Naive thymus-derived CD8-positive, alpha-beta T cell (primary cell): ENCODE measurements at regions not wholly inside any gene's neighbourhood (a gene's known extent, or its start where the extent isn't known, plus 50 kb on each side); places are given as distances from the start of the nearest gene placed in this dataset.

Experiments
- ATAC-seq, 2 donors: fragments of 150-1000 bp; cut with Tn5 transposase in 1 of 2; sonication (Bioruptor Pico), chemical (Tn5 transposase) in 1 of 2; 1 replicate in 1 of 2; 2 replicates in 1 of 2; pipeline ENCODE4 v1.10.0; 2021; ENCODE audit warnings: mild to moderate bottlenecking in 2 of 2, moderate library complexity in 2 of 2
- POLR2A ChIA-PET: fragments of 350-600 bp; sonication (Branson Sonifier 250); formaldehyde crosslinking; loops from one replicate; lab custom pipeline; 2021; ENCODE audit warnings: antibody characterized with exemption; lab: Charles Lee
- DNase-seq, 10 donors: peaks; one replicate each; pipeline versions ENCODE4 v3.0.0 to v3.0.0-alpha.2; 2020 to 2022
- H3K27ac Mint-ChIP-seq, 10 donors: one replicate each; pipeline ENCODE4 v1.8.0; 2020 to 2022; ENCODE audit warnings: mild to moderate bottlenecking in 10 of 10, mixed read lengths in 10 of 10, moderate library complexity in 4 of 10, inconsistent platforms in 1 of 10
- H3K27me3 Mint-ChIP-seq, 5 donors: one replicate each; pipeline ENCODE4 v1.8.0; 2021 to 2022; ENCODE audit warnings: mixed read lengths in 5 of 5
- H3K36me3 Mint-ChIP-seq, 3 donors: one replicate each; pipeline ENCODE4 v1.8.0; 2020 to 2022; ENCODE audit warnings: mixed read lengths in 3 of 3, mild to moderate bottlenecking in 2 of 3, inconsistent platforms in 1 of 3
- H3K4me1 Mint-ChIP-seq, 4 donors: one replicate each; pipeline ENCODE4 v1.8.0; 2021 to 2022; ENCODE audit warnings: mixed read lengths in 4 of 4
- H3K4me3 Mint-ChIP-seq, 10 donors: one replicate each; pipeline ENCODE4 v1.8.0; 2020 to 2022; ENCODE audit warnings: mild to moderate bottlenecking in 10 of 10, mixed read lengths in 10 of 10, moderate library complexity in 6 of 10, inconsistent platforms in 1 of 10
- H3K9me3 Mint-ChIP-seq, 9 donors: one replicate each; pipeline ENCODE4 v1.8.0; 2020 to 2022; ENCODE audit warnings: mixed read lengths in 9 of 9, mild to moderate bottlenecking in 3 of 9, inconsistent platforms in 1 of 9, moderate library complexity in 1 of 9

- DNase-seq: no peak
- Mint-ChIP-seq H3K27me3 (no peaks in the 10 kb centered on the region), H3K27ac (no peak overlapping the region), H3K4me3 (no peak overlapping the region), H3K36me3 (no peaks in the 10 kb centered on the region), H3K9me3 (peaks cover 5 to 24% (median 15%) of the 10 kb centered on the region in 9 donors), H3K4me1 (no peaks in the 10 kb centered on the region)
- ATAC-seq: no peak
- POLR2A ChIA-PET: no interaction called here
Observed at GRCh38 chr1:189463166-189463565, 1014.5 kb downstream of the BRINP3 start.

DNA sequence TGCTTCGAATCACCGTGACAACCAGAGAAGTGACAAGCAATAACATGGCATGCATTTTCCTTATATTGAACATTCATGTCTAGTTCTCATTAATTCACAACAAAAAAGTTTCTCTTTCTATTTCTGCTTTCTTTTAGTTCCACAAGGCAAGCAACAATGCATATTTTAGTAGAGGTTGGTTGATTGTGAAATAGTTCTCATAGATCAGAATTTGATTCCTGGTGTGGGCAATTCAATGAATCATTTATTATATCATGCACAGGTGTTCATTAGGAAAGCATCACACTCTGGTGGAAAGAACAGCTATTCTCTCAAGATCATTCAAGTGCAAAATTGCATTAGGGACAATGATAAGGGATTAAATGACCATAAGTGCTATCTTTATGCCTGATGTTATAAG, 980.9 kb downstream of the BRINP3 start:
- no peak for DNase-seq
- Mint-ChIP-seq H3K36me3 (no peaks in the 10 kb centered on the region), H3K27me3 (no peaks in the 10 kb centered on the region), H3K9me3 (peaks cover 0 to 29% (median 7%) of the 10 kb centered on the region in 9 donors), H3K4me1 (no peaks in the 10 kb centered on the region), H3K27ac (no peak overlapping the region), H3K4me3 (no peak overlapping the region)
- ATAC-seq: no peak
- POLR2A ChIA-PET: no interaction called here

- H3K4me3 Mint-ChIP-seq: no peak overlapping the region
- H3K36me3 Mint-ChIP-seq: no peaks in the 10 kb centered on the region
- no peak for ATAC-seq
- POLR2A ChIA-PET: no interaction called here
- no peak for DNase-seq
- no peak overlapping the region for H3K27ac Mint-ChIP-seq
- no peaks in the 10 kb centered on the region for H3K27me3 Mint-ChIP-seq
- H3K4me1 Mint-ChIP-seq: no peaks in the 10 kb centered on the region
- H3K9me3 Mint-ChIP-seq: peaks cover 0 to 27% (median 7%) of the 10 kb centered on the region in 9 donors
Observed at GRCh38 chr1:189499736-189500135, 977.9 kb downstream of the BRINP3 start.

- Mint-ChIP-seq H3K27me3 (no peaks in the 10 kb centered on the region), H3K27ac (no peak overlapping the region), H3K36me3 (no peaks in the 10 kb centered on the region), H3K4me1 (no peaks in the 10 kb centered on the region), H3K9me3 (peaks cover 0 to 37% (median 9%) of the 10 kb centered on the region in 9 donors), H3K4me3 (no peak overlapping the region)
- DNase-seq (no peak), ATAC-seq (no peak)
- POLR2A ChIA-PET: no interaction called here
Observed at GRCh38 chr1:189500778-189501177, 976.9 kb downstream of the BRINP3 start.

DNA sequence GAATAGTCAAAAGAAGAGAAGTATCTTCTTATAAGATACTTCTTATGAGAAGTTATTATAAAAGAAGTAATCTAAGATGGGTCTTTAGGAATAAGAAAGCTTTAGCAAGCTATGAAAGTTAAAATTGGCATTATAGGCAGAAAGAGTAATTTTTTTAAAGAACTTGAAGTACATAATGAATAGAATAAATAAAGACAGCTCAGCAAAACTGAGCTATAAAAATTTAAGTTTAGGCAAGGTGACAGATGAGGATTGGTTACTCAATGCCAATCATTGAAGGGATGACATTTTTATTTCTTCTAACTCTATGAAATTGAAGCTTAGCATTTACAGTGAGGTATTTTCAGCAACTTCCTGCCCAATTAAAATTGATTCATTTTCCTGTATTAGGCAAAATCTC, 966.8 kb downstream of the BRINP3 start:
- H3K4me3 Mint-ChIP-seq: no peak overlapping the region
- no peak for DNase-seq

GRCh38 chr1:189513091-189513490, 964.6 kb downstream of the BRINP3 start:
- no peak overlapping the region for H3K4me3 Mint-ChIP-seq

More for the DNA sequence above, 966.8 kb downstream of the BRINP3 start:
- Mint-ChIP-seq H3K36me3 (peaks cover 0 to 6% (median 0%) of the 10 kb centered on the region in 3 donors), H3K4me1 (no peaks in the 10 kb centered on the region), H3K27me3 (no peaks in the 10 kb centered on the region), H3K9me3 (peaks cover 3 to 35% (median 11%) of the 10 kb centered on the region in 9 donors), H3K27ac (no peak overlapping the region)
- POLR2A ChIA-PET: no interaction called here
- ATAC-seq: no peak

DNA sequence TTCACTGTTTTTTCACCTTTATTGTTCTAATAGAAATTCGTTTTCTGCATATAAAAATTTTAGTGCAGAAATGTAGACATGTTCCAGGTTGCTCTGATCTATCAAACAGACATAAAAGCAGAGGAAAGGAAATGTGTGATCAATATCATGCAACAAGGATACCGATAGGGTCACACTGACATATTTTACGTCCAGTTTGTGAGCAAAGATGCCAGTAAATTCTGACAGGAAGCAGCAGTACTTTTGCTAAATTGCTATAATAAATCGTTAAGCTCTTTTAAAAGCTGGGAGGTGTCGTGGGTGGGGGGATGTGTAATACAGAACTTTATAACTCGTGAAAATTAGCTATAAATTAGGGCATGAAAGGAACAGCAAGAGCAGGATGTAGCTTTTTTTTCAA, 955.2 kb downstream of the BRINP3 start:
- no peak overlapping the region for H3K4me3 Mint-ChIP-seq
- H3K27me3 Mint-ChIP-seq: no peaks in the 10 kb centered on the region
- POLR2A ChIA-PET: no interaction called here
- DNase-seq (no peak), ATAC-seq (no peak)
- peaks cover 4 to 26% (median 13%) of the 10 kb centered on the region in 9 donors for H3K9me3 Mint-ChIP-seq
- no peak overlapping the region for H3K27ac Mint-ChIP-seq
- H3K36me3 Mint-ChIP-seq: no peaks in the 10 kb centered on the region
- no peaks in the 10 kb centered on the region for H3K4me1 Mint-ChIP-seq

More at GRCh38 chr1:189513091-189513490, 964.6 kb downstream of the BRINP3 start:
- H3K9me3 Mint-ChIP-seq: peaks cover 3 to 35% (median 13%) of the 10 kb centered on the region in 9 donors
- POLR2A ChIA-PET: no interaction called here
- DNase-seq: no peak
- H3K4me1 Mint-ChIP-seq: no peaks in the 10 kb centered on the region
- no peak overlapping the region for H3K27ac Mint-ChIP-seq
- peaks cover 0 to 6% (median 0%) of the 10 kb centered on the region in 3 donors for H3K36me3 Mint-ChIP-seq
- ATAC-seq: no peak
- H3K27me3 Mint-ChIP-seq: no peaks in the 10 kb centered on the region

- no peak for DNase-seq
- H3K27me3 Mint-ChIP-seq: no peaks in the 10 kb centered on the region
- ATAC-seq: no peak
- H3K4me1 Mint-ChIP-seq: no peaks in the 10 kb centered on the region
- no peak overlapping the region for H3K27ac Mint-ChIP-seq
- peaks cover 6 to 17% (median 11%) of the 10 kb centered on the region in 9 donors for H3K9me3 Mint-ChIP-seq
- H3K36me3 Mint-ChIP-seq: no peaks in the 10 kb centered on the region
- H3K4me3 Mint-ChIP-seq: no peak overlapping the region
- POLR2A ChIA-PET: no interaction called here
Observed at GRCh38 chr1:189524501-189524900, 953.2 kb downstream of the BRINP3 start.

- ATAC-seq (no peak), DNase-seq (no peak)
- Mint-ChIP-seq H3K4me1 (no peaks in the 10 kb centered on the region), H3K36me3 (no peaks in the 10 kb centered on the region), H3K27ac (no peak overlapping the region), H3K27me3 (no peaks in the 10 kb centered on the region), H3K9me3 (peaks cover 0 to 33% (median 9%) of the 10 kb centered on the region in 9 donors), H3K4me3 (no peak overlapping the region)
- POLR2A ChIA-PET: no interaction called here
Observed at GRCh38 chr1:189530162-189530561, 947.5 kb downstream of the BRINP3 start.

DNA sequence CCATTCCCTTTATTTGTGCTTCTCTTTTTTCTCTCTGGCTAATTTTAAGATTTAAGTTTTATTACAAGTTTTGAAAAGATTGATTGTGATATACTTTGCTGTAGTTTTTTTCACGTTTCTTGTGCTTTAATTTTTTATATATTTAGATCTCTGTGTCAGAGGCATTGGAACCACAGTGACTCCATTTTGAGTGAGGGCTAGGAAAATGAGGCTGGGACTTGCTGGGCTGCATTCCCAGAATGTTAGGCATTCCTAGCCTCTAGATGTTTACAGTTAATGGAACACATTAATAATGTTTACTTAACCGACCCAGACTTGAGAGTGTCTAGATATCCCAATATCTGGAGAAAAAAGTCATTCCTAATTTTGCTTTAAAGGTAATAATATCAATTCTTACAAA, 939.4 kb downstream of the BRINP3 start:
- H3K36me3 Mint-ChIP-seq: no peaks in the 10 kb centered on the region

GRCh38 chr1:189550498-189550897, 927.2 kb downstream of the BRINP3 start:
- Mint-ChIP-seq H3K4me1 (no peaks in the 10 kb centered on the region), H3K9me3 (peaks cover 0 to 23% (median 2%) of the 10 kb centered on the region in 9 donors), H3K27me3 (no peaks in the 10 kb centered on the region), H3K4me3 (no peak overlapping the region), H3K27ac (no peak overlapping the region), H3K36me3 (no peaks in the 10 kb centered on the region)
- ATAC-seq (no peak), DNase-seq (no peak)
- POLR2A ChIA-PET: no interaction called here

More for the DNA sequence above, 939.4 kb downstream of the BRINP3 start:
- H3K27ac Mint-ChIP-seq: no peak overlapping the region
- H3K9me3 Mint-ChIP-seq: peaks cover 3 to 36% (median 13%) of the 10 kb centered on the region in 9 donors
- no peaks in the 10 kb centered on the region for H3K27me3 Mint-ChIP-seq
- POLR2A ChIA-PET: no interaction called here
- ATAC-seq (no peak), DNase-seq (no peak)
- no peaks in the 10 kb centered on the region for H3K4me1 Mint-ChIP-seq
- no peak overlapping the region for H3K4me3 Mint-ChIP-seq

- peaks cover 0 to 24% (median 6%) of the 10 kb centered on the region in 9 donors for H3K9me3 Mint-ChIP-seq
- no peaks in the 10 kb centered on the region for H3K4me1 Mint-ChIP-seq
- no peak overlapping the region for H3K4me3 Mint-ChIP-seq
- ATAC-seq: no peak
- no peak overlapping the region for H3K27ac Mint-ChIP-seq
- H3K27me3 Mint-ChIP-seq: no peaks in the 10 kb centered on the region
- POLR2A ChIA-PET: no interaction called here
- no peak for DNase-seq
- H3K36me3 Mint-ChIP-seq: no peaks in the 10 kb centered on the region
Observed at GRCh38 chr1:189563784-189564183, 913.9 kb downstream of the BRINP3 start.

- ATAC-seq (no peak), DNase-seq (no peak)
- no peak overlapping the region for H3K27ac Mint-ChIP-seq
- H3K4me3 Mint-ChIP-seq: no peak overlapping the region
- no peaks in the 10 kb centered on the region for H3K27me3 Mint-ChIP-seq
- peaks cover 2 to 26% (median 9%) of the 10 kb centered on the region in 9 donors for H3K9me3 Mint-ChIP-seq
- no peaks in the 10 kb centered on the region for H3K36me3 Mint-ChIP-seq
- POLR2A ChIA-PET: no interaction called here
- no peaks in the 10 kb centered on the region for H3K4me1 Mint-ChIP-seq
Observed at GRCh38 chr1:189567890-189568289, 909.8 kb downstream of the BRINP3 start.

- peaks cover 0 to 24% (median 7%) of the 10 kb centered on the region in 9 donors for H3K9me3 Mint-ChIP-seq
- no peaks in the 10 kb centered on the region for H3K27me3 Mint-ChIP-seq
- H3K36me3 Mint-ChIP-seq: no peaks in the 10 kb centered on the region
- H3K27ac Mint-ChIP-seq: no peak overlapping the region
- POLR2A ChIA-PET: no interaction called here
- H3K4me3 Mint-ChIP-seq: no peak overlapping the region
- ATAC-seq (no peak), DNase-seq (no peak)
- H3K4me1 Mint-ChIP-seq: no peaks in the 10 kb centered on the region
Observed at GRCh38 chr1:189596197-189596596, 881.5 kb downstream of the BRINP3 start.
